ENCODE measurements at regions not wholly inside any gene's neighbourhood (a gene's known extent, or its start where the extent isn't known, plus 50 kb on each side); places are given as distances from the start of the nearest gene placed in this dataset.

DNA sequence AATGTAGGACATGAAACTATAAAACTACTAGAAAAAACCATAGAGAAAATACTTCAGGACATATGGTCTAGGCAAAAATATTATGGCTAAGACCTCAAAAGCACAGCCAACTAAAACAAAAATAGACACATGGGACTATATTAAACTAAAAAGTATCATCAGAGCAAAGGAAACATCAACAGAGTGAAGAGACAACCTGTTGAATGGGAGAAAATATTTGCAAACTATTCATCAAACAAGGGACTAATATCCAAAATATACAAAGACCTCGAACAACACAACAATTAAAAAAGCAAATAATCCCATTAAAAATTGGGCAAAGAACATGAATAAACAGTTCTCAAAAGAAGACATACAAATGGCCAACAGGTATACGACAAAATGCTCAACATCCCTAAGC, 210.9 kb downstream of the PCSK1 start:
- DNase-seq (ENCODE audit: low read depth): no peak
- TF ChIP-seq, protein P1, sequence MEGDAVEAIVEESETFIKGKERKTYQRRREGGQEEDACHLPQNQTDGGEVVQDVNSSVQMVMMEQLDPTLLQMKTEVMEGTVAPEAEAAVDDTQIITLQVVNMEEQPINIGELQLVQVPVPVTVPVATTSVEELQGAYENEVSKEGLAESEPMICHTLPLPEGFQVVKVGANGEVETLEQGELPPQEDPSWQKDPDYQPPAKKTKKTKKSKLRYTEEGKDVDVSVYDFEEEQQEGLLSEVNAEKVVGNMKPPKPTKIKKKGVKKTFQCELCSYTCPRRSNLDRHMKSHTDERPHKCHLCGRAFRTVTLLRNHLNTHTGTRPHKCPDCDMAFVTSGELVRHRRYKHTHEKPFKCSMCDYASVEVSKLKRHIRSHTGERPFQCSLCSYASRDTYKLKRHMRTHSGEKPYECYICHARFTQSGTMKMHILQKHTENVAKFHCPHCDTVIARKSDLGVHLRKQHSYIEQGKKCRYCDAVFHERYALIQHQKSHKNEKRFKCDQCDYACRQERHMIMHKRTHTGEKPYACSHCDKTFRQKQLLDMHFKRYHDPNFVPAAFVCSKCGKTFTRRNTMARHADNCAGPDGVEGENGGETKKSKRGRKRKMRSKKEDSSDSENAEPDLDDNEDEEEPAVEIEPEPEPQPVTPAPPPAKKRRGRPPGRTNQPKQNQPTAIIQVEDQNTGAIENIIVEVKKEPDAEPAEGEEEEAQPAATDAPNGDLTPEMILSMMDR (IDR thresholded peaks at IDR 0.05; ENCODE audit: control insufficient read depth, insufficient read depth, low read depth, low read length, missing control alignments): no peak

DNA sequence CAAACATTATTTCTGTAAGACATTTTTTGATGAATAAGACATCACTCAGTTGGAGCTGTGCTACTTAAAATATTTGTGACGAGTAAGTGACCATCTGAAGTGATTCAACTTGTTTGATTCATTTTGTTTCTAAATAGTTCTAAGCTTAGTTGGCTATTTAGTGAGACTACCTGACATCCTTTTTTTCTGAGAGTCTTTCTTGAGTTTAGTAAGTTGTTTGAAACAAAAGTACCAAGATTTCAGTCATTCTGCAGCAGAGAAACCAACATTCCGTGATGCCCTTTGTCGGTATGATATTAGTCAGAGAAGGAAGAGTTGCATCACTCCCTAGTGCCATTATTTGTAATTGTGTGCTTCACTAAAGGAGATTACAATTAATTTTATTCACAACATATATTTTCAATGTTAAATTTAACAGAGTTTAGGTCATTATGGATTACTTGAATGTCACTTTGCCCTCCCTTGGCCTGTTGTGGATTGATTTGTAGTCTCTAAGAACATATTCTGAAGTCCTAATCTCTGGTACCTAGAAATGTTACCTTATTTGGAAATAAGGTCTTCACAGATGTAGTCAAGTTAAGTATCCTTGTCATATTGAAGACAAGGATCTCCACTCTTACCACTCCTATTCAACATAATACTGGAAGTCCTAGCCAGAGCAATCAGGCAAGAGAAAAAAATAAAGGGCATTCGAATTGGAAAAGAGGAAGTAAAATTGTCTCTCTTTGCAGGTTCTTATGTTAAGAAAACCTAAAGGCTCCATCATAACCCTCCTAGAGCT, 212.2 kb downstream of the PCSK1 start:
- DNase-seq (ENCODE audit: low read depth): peak; percentile 59
- H3K4me3 ChIP-seq (ENCODE audit: control insufficient read depth, low read depth, low read length): no peak overlapping the region

More for the DNA sequence above, 210.9 kb downstream of the PCSK1 start:
- no peak overlapping the region for H3K4me3 ChIP-seq (ENCODE audit: control insufficient read depth, low read depth, low read length)

DNA sequence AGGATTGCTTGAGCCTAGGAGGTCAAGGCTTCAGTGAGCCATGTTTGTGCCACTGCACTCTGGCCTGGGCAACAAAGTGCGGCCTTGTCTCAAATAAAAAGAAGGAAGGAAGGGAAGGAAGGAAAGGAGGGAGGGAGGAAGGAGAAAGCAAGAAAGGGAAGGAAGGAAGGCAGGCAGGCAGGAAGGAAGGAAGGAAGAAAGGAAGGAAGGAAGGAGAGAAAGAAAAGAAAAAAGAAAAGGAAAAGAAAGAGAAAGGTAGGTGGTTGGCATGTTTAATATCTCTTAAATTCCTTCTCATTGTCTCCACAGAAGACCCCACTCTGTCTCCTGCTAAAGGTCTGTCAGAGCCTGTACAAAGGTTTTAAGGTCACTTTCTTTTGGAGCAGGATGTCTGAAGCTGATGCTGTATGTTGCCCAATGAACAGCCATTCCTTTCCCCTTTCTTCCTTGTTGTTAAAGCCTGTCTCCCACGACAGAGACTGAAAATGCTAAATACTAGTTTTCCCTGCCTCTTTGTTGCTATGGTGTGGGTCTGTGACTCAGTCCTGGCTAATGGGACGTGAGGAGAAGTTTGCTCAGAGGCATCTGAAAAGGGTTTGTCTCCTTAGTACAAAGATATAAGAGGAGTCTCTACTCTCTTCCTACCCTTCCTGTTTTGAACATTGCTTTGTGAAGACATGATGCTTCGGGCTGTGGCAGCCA, 213.3 kb downstream of the PCSK1 start:
- H3K4me3 ChIP-seq (ENCODE audit: control insufficient read depth, low read depth, low read length): no peak overlapping the region
- peak; percentile 52 for DNase-seq (ENCODE audit: low read depth)
- TF ChIP-seq, protein P1 (IDR thresholded peaks at IDR 0.05; ENCODE audit: control insufficient read depth, insufficient read depth, low read depth, low read length, missing control alignments): no peak

More for the DNA sequence above, 212.2 kb downstream of the PCSK1 start:
- TF ChIP-seq, protein P1 (IDR thresholded peaks at IDR 0.05; ENCODE audit: control insufficient read depth, insufficient read depth, low read depth, low read length, missing control alignments): no peak

DNA sequence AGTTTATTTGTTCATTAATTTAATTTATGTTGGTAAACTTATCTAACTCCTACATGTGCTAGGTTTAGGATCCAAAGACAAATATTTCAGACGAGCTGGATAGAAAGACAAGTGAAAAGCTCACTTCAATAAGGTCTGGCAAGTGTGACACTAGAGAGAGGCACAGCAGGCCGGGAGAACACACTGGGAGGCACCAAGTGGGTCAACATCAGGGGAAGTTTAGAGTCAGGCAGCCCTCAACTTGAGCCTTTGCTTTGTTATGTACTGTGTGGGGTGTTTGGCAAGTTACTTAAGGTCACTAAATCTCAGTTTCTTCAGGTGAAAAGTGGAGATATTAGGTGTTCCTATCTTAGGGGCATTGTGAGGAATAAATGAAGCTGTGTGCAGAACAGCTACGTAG, 214.4 kb downstream of the PCSK1 start:
- no peak overlapping the region for H3K4me3 ChIP-seq (ENCODE audit: control insufficient read depth, low read depth, low read length)
- no peak for DNase-seq (ENCODE audit: low read depth)
- TF ChIP-seq, protein P1 (IDR thresholded peaks at IDR 0.05; ENCODE audit: control insufficient read depth, insufficient read depth, low read depth, low read length, missing control alignments): no peak

DNA sequence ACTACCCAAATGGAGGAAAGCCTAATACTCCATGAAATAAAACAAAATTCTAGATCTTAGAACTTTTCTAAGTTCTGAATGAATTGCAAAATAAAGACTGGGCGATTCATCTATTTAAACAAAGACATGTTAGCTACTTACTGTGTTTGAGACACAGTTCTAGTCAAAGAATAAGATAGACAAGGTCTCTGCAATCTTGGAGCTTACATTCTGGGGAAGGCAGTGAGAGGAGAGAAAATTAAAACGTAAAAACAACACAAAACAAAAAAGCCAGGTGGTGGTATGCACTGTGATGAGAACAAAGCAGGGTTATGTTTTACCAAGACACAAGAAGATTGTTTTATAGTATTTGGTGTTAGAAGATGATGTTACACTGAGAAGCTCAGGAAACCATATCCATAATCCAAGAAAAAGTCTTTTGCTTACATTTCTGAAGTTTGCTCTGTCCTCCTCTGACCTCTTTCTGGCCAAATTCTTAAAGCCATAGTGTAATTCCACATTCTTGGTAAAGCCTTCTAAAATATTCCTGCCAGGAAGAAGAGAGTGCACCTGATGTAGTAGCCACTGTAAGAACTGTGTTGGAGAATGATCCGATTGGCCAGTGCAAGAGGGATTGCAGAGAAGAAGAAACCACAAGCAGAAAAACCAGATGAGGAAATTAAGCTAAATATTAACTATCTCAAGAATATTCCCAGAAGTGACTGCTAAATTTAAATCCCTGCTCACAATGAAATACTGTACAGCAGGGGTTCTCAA, 218.4 kb downstream of the PCSK1 start:
- no peak overlapping the region for H3K4me3 ChIP-seq (ENCODE audit: control insufficient read depth, low read depth, low read length)
- TF ChIP-seq, protein P1 (IDR thresholded peaks at IDR 0.05; ENCODE audit: control insufficient read depth, insufficient read depth, low read depth, low read length, missing control alignments): no peak
- DNase-seq (ENCODE audit: low read depth): no peak

DNA sequence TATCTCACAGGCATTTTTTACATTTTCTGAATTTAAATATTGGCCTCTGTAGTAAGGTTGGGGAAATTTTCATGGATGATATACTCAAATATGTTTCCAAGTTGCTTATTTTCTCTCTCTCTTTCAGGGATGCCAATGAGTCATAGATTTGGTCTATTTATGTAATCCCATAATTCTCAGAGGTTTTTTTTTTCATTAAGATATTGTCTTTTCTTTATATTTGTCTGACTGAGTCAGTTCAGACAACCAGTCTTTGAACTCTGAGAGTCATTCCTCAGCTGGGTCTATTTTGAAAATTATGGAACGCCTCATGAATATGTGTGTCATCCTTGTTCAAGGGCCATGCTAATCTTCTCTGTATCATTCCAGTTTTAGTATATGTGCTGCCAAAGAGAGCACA, 223.2 kb downstream of the PCSK1 start:
- H3K4me3 ChIP-seq (ENCODE audit: control insufficient read depth, low read depth, low read length): no peak overlapping the region
- TF ChIP-seq, protein P1 (IDR thresholded peaks at IDR 0.05; ENCODE audit: control insufficient read depth, insufficient read depth, low read depth, low read length, missing control alignments): no peak
- peak; percentile 61 for DNase-seq (ENCODE audit: low read depth)

All from AG09309 (cell line).